NCI-H2227 treated with DMSO at 0.1 percent for 48 hours (cell line): ENCODE measurements at regions not wholly inside any gene's neighbourhood (a gene's known extent, or its start where the extent isn't known, plus 50 kb on each side); places are given as distances from the start of the nearest gene placed in this dataset.

Source experiments
- DNase-seq: peaks from one replicate; lab custom pipeline; 2025; lab: John Stamatoyannopoulos, UW

DNA sequence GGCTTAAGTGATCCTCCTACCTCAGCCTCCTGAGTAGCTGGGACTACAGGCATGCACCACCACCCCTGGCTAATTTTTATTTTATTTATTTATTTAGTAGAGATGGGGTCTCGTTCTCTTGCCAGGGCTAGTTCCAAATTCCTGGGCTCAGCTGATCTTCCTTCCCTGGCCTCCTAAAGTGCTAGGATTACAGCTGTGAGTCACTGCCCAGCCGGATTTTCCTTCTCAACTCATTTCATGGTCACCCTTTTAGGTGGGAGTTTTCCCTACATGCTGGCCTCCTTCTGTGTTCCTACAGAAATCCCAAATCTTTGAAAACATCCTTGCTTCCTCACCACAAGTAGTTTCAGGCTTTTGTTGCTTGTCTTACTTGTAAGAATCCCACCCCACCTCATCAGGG lies 102.1 kb upstream of the SIAH1 start:
- DNase-seq: no peak

GRCh38 chr16:48481772-48482171 lies 96.6 kb upstream of the SIAH1 start:
- no peak for DNase-seq

DNA sequence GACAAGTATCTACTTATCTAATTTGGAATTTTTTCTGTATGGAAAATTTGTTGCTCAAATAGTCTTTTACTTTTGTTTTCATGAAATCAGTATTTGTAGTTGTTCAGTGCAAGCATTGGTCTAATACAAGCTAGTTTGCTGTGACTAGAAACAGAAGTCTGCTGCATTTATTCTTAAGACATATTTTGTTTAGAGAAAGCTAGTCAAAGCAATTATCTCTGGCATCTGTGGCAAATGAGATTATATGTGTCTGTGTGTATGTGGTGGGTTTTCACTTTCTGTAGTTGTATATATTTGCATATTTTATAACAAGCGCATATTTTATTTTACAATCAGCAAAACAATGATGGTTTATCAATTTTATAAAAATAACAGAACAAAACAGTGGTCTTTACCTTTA lies 96.0 kb upstream of the SIAH1 start:
- DNase-seq: no peak

- no peak for DNase-seq
Observed at GRCh38 chr16:48479955-48480354, 94.7 kb upstream of the SIAH1 start.

DNA sequence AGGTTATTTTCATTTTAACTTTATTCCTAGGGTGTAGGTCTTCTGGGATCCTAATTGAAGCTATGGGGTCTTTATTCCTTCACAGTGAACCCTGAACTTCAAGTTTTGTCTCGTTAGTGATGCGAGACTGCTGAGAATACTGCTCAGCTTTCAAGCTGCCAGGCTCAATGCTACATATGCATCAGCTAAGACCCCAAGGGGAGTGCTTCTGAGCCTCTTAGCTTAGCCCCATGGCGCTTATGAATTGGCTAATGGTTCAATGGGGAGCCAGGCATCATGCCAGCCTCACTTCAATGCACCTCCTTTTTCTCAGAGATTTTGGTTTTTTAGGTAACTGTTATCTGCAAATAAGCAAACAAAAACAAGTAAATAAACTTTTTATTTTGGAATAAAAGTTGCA lies 94.1 kb upstream of the SIAH1 start:
- DNase-seq: no peak

DNA sequence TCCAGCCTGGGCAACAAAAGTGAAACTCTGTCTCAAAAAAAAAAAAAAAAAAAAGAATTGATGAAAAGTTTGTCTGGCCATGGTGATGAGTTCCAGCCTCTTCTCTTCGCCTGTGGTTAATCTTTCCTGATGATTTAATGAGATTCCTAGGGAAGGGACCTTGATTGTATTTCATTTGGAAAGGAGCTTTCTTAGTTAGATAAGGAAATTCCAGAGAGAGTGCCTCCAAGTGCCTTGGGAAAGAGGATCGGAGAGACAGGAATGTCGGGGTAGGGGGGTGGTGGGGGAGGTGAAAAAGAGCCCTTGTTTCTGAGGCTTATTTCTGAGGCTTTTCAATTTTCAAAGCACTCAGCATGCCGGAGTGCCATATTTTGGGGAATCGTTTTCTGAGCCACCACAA lies 93.2 kb upstream of the SIAH1 start:
- DNase-seq: no peak

DNA sequence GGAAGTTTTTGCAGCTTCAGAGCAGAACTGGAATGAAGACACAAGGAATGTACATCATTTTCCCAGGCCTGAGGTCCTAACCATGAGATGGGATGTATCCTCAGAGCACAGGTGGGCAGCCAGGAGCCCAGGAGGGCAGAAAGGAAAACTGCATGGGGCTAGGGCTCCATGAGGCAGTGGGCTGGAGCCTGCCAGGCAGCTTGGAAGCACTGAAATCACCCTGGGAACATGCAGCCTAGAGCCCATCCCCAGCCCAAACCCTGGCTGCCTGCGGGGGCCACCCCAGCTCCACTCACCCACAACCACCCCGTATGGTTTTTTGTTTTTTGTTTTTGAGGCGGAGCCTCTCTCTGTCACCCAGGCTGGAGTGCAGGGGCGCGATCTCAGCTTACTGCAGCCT lies 86.2 kb upstream of the SIAH1 start:
- no peak for DNase-seq

GRCh38 chr16:48462106-48462740 lies 77.0 kb upstream of the SIAH1 start:
- peak; percentile 21 for DNase-seq

DNA sequence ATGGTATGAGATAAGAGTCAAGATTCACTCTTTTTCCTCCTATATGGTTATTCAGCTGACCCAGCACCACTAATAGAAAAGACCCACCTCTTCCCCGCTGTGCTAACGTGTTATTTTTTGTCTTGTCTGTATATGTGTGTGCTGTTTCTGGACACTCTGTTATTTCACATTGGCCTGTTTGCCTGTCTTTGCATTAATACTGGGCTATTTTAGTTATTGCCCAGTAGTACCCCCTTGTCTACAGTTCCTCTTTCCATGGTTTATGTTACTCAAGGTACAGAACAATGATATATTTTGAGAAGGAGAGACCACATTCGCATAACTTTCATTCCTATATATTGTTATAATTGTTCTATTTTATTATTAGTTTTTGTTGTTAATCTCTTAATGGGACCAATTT lies 74.0 kb upstream of the SIAH1 start:
- no peak for DNase-seq

DNA sequence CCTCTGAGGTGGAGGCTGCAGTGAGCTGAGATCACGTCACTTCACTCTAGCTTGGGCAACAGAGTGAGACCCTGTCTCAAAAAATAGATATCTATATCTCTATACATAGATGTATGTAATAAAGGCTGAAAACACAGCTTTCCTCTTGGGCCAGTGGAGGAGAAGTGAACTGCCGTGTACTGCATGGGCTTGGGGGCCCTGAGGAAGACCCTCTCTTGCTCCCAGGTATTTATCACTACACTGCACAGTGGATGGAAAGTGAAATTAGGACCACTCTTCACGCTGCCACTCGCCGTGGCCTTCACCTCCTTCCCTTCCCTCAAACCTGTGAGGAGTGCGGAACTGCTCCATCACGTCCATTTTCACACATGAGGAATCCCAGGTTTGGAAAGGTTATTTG lies 68.8 kb upstream of the SIAH1 start:
- no peak for DNase-seq

GRCh38 chr16:48452991-48453760 lies 68.0 kb upstream of the SIAH1 start:
- DNase-seq: no peak

DNA sequence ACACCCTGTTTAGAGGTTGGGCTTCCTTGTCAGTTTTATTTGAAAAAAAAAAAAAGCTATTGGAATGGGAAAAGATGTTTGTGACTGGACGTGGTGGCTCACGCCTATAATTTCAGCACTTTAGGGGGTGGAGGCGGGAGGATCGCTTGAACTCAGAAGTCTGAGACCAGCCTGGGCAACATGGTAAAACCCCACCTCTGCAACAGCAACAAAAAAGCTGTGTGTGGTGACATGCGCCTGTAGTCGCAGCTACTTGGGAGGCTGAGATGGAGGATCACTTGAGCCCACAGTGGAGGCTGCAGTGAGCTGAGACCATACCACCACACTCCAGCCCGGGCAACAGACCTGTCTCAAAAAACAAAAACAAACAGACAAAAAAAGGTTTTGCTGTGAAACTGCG lies 66.1 kb upstream of the SIAH1 start:
- no peak for DNase-seq

DNA sequence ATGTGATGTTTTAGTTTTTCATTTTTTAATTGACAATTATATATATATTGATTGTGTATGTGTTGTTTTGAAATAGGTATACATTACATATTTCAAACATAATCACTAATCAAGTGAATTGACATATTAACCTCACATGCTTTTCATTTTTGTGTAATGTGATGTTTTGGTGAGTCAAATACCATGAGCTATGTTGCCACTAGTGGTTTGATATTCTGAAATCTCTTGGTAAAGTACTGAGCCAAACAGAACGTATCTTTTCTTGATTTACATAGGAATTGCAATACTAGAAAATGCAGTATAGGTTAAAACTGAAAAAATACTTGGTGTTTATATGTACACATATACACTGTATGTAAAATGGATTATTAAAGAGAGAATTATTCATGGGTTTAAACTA lies 65.2 kb upstream of the SIAH1 start:
- DNase-seq: no peak

GRCh38 chr16:48448841-48449481 lies 63.7 kb upstream of the SIAH1 start:
- no peak for DNase-seq

DNA sequence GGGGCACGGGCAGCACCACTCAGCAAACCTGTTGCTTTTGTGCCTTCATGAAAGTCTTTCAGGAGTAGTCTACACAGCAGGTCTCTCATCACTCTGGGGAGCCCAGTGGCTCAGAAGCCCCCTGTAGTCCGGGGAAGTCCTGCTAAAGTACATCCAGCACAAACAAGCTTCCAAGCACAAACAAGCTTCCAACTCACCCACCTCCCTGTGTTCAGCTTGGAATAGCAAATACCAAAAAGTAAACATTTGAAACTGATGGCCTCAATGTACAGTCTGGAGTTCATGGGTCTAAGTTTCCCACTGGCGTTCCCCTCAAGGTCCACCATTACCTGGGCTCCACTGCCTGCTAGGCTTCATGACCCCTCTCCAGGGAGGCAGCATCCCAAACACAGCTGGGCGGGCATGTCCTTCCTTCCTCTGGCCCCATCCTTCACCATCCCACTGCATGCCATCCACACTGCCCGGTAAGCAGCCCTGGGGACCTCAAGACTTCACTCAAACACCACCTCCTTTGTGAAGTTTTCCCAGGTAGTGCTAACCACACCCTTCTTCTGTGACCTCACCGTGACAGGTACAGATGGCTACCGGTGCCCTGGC lies 62.8 kb upstream of the SIAH1 start:
- DNase-seq: no peak

- no peak for DNase-seq
Observed at GRCh38 chr16:48447428-48447827, 62.2 kb upstream of the SIAH1 start.

DNA sequence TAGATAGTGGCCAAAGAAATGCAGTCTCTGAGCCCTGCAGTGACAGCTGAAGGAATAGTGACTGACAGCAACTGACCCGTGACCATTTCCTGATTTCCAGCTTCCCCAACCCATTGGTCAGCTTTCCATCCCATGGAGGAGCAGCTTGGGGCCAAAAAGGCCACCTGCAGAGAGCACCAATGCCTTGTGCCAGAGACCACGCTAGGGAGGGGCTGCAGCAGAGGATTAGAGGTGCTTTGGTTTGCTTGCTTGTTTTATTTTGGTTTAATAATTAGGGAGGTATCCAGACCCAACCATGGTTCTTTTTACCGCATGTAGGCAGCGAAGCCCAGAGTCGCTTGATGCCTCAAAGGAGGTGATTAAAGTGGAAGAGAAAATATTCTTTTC lies 61.3 kb upstream of the SIAH1 start:
- no peak for DNase-seq

- DNase-seq: no peak
Observed at GRCh38 chr16:48445782-48446533, 60.7 kb upstream of the SIAH1 start.

- no peak for DNase-seq
Observed at GRCh38 chr16:48444574-48444973, 59.4 kb upstream of the SIAH1 start.

DNA sequence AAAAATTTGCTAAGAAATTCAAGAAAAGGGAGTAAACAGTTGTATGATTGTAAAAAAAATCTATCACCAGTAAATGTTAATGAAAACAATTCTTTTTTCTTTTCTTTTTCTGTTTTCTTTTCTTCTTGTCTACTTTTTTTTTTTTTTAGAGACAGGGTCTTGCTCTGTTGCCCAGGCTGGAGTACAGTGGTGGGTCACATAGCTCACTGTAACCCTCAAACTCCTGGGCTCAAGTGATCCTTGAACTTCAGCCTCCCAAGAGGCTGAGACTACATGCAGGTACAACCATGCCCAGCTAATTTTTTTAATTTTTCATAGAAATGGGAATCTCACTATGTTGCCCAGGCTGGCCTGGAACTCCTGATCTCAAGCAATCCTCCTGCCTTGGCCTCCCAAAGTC lies 57.2 kb upstream of the SIAH1 start:
- DNase-seq: no peak

GRCh38 chr16:48441863-48442279 lies 56.7 kb upstream of the SIAH1 start:
- DNase-seq: no peak

- no peak for DNase-seq
Observed at GRCh38 chr16:48441106-48441505, 55.9 kb upstream of the SIAH1 start.
